Body of pancreas (tissue), 4 donors: ENCODE measurements at regions not wholly inside any gene's neighbourhood (a gene's known extent, or its start where the extent isn't known, plus 50 kb on each side); places are given as distances from the start of the nearest gene placed in this dataset.

Experiments
- ATAC-seq: fragments of 150-250 bp; one replicate; pipeline ENCODE4 v1.9.1; 2016
- DNase-seq, 4 donors: peaks; one replicate each; pipeline ENCODE4 v3.0.0-alpha.2; 2019
- H3K27ac ChIP-seq, 4 donors: fragments of 200-600 bp; sonication (generic); 1 replicate in 3 of 4; 2 replicates in 1 of 4; pipeline versions ENCODE4 v1.5.1 to v1.6.1; 2016 to 2019; ENCODE audit warnings: mild to moderate bottlenecking in 1 of 4, mixed read lengths in 1 of 4, moderate library complexity in 1 of 4
- H3K27me3 ChIP-seq, 2 donors: fragments of 200-600 bp; sonication (generic); one replicate each; pipeline ENCODE4 v1.6.0; 2016; ENCODE audit warnings: mild to moderate bottlenecking in 1 of 2
- H3K36me3 ChIP-seq, 2 donors: fragments of 200-600 bp; sonication (generic); replicated peaks in 1 of 2; 2 replicates each; pipeline ENCODE4 v1.5.1; 2016; ENCODE audit warnings: low read depth in 2 of 2; ENCODE audit not compliant: insufficient read depth in 1 of 2
- H3K4me1 ChIP-seq: fragments of 200-600 bp; sonication (generic); one replicate; pipeline ENCODE4 v1.6.0; 2016
- H3K4me3 ChIP-seq, 2 donors: fragments of 200-600 bp; sonication (generic); 1 replicate in 1 of 2; 2 replicates in 1 of 2; pipeline ENCODE4 v1.5.1; 2016 to 2019
- H3K9me3 ChIP-seq, 3 donors: fragments of 200-600 bp; sonication (generic); 1 replicate in 2 of 3; 2 replicates in 1 of 3; pipeline ENCODE4 v1.5.1; 2016
- CTCF ChIP-seq, 7 experiments: fragments of 450-650 bp in 4 of 7; fragments of 200-600 bp in 3 of 7; sonication (generic) in 3 of 7; IDR thresholded peaks; one replicate each; pipeline ENCODE4 v1.5.1; 2016 to 2019; ENCODE audit warnings: antibody characterized with exemption in 7 of 7
- POLR2A ChIP-seq, 3 donors: fragments of 450-650 bp; IDR thresholded peaks; one replicate each; pipeline ENCODE4 v1.6.1; 2016; ENCODE audit warnings: antibody characterized with exemption in 3 of 3, mild to moderate bottlenecking in 2 of 3
- WGBS, 2 donors: methylation state at CpG; one replicate each; pipeline ENCODE4 v1.1.5; 2017; 5-methylcytosine and 5-hydroxymethylcytosine counted together
- intact Hi-C: fragments of 100-400 bp; cut with DNase I; formaldehyde crosslinking; loops from one replicate; pipeline ENCODE4 v1.15.1; 2023

GRCh38 chr2:204359076-204359475 is 186.2 kb upstream of the PARD3B start:
- Histone ChIP-seq H3K4me1 (no peaks in the 10 kb centered on the region), H3K27me3 (no peaks in the 10 kb centered on the region), H3K36me3 (no peaks in the 10 kb centered on the region), H3K9me3 (no peaks in the 10 kb centered on the region), H3K27ac (no peak overlapping the region), H3K4me3 (no peak overlapping the region)
- DNase-seq (no peak), ATAC-seq (no peak)
- WGBS, 2 donors, result 71 to 82% methylated on average over 1 of the region's 1 CpG
- intact Hi-C loops, result no loop called here
- TF ChIP-seq CTCF (IDR thresholded peaks at IDR 0.05) (no peak), POLR2A (IDR thresholded peaks at IDR 0.05) (no peak)

- Histone ChIP-seq H3K27ac (no peak overlapping the region), H3K9me3 (no peaks in the 10 kb centered on the region), H3K27me3 (no peaks in the 10 kb centered on the region), H3K4me3 (no peak overlapping the region), H3K4me1 (no peaks in the 10 kb centered on the region), H3K36me3 (no peaks in the 10 kb centered on the region)
- DNase-seq (peak in 2 of 4 donors; percentile 15 to 22), ATAC-seq (no peak)
- no peak for TF ChIP-seq POLR2A (IDR thresholded peaks at IDR 0.05)
- peak in 2 of 7 experiments; percentile 17 to 33 for TF ChIP-seq CTCF (IDR thresholded peaks at IDR 0.05)
- intact Hi-C loops, result no loop called here
- WGBS, 2 donors, result 70 to 75% methylated on average over 5 of the region's 5 CpGs
These were observed 184.9 kb upstream of the PARD3B start for GRCh38 chr2:204360218-204361007.

GRCh38 chr2:204361738-204362137 is 183.5 kb upstream of the PARD3B start:
- intact Hi-C loops, result no loop called here
- no peaks in the 10 kb centered on the region for H3K27me3 ChIP-seq
- H3K9me3 ChIP-seq, result no peaks in the 10 kb centered on the region
- 88 to 90% methylated on average over 2 of the region's 2 CpGs for WGBS, 2 donors
- H3K4me1 ChIP-seq, result no peaks in the 10 kb centered on the region
- ATAC-seq, result no peak
- H3K27ac ChIP-seq, result no peak overlapping the region
- no peak overlapping the region for H3K4me3 ChIP-seq
- TF ChIP-seq POLR2A (IDR thresholded peaks at IDR 0.05) (no peak), CTCF (IDR thresholded peaks at IDR 0.05) (no peak)
- H3K36me3 ChIP-seq, result no peaks in the 10 kb centered on the region
- no peak for DNase-seq

GRCh38 chr2:204362581-204362980 is 182.7 kb upstream of the PARD3B start:
- TF ChIP-seq POLR2A (IDR thresholded peaks at IDR 0.05) (no peak), CTCF (IDR thresholded peaks at IDR 0.05) (no peak)
- ATAC-seq (no peak), DNase-seq (no peak)
- Histone ChIP-seq H3K4me1 (no peaks in the 10 kb centered on the region), H3K9me3 (no peaks in the 10 kb centered on the region), H3K36me3 (no peaks in the 10 kb centered on the region), H3K4me3 (no peak overlapping the region), H3K27me3 (no peaks in the 10 kb centered on the region), H3K27ac (no peak overlapping the region)
- intact Hi-C loops, result no loop called here
- 78 to 93% methylated on average over 2 of the region's 2 CpGs for WGBS, 2 donors

GRCh38 chr2:204363513-204363912 is 181.8 kb upstream of the PARD3B start:
- no peak for TF ChIP-seq CTCF (IDR thresholded peaks at IDR 0.05)
- TF ChIP-seq POLR2A (IDR thresholded peaks at IDR 0.05), result no peak
- H3K4me1 ChIP-seq, result no peaks in the 10 kb centered on the region
- WGBS, 2 donors, result 81 to 82% methylated on average over 2 of the region's 2 CpGs
- no peak for DNase-seq
- intact Hi-C loops, result no loop called here
- H3K36me3 ChIP-seq, result no peaks in the 10 kb centered on the region
- H3K27me3 ChIP-seq, result no peaks in the 10 kb centered on the region
- no peak for ATAC-seq
- H3K4me3 ChIP-seq, result no peak overlapping the region
- no peaks in the 10 kb centered on the region for H3K9me3 ChIP-seq
- no peak overlapping the region for H3K27ac ChIP-seq
